Ecto neural progenitor cell (in vitro differentiated cells): ENCODE measurements at regions not wholly inside any gene's neighbourhood (a gene's known extent, or its start where the extent isn't known, plus 50 kb on each side); places are given as distances from the start of the nearest gene placed in this dataset.
"Not testable (repeated sequence)": the region's sequence is repeated elsewhere in the genome, so short reads cannot be mapped to it uniquely, and the experiment has no call there.

Experiments
- DNase-seq: peaks from one replicate; pipeline ENCODE4 v3.0.0-alpha.2; 2018; ENCODE audit warnings: low spot score

- DNase-seq: no peak
These were observed 644.9 kb upstream of the FOXG1 start for GRCh38 chr14:28121512-28122297.

- DNase-seq: no peak
These were observed 635.8 kb upstream of the FOXG1 start for GRCh38 chr14:28130610-28131284.

DNA sequence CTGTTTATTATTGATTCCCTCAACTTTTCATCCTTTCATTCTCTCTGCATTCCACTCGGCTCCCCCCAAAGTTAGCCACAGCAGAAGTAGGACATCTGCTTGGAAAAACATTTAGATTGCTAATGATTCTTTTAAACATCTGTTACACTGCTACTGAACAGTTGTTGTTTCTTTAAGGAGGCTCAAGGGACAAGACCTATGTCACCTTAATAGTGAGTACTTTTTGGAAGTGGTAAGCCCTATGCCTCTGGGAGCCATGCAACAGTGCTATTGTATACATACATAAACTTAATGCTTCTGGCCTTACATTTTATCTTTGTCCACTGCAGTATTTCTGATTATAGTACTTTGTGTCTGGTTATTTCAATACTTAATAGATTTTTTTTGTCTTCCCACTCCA is 628.2 kb upstream of the FOXG1 start:
- DNase-seq: no peak

DNA sequence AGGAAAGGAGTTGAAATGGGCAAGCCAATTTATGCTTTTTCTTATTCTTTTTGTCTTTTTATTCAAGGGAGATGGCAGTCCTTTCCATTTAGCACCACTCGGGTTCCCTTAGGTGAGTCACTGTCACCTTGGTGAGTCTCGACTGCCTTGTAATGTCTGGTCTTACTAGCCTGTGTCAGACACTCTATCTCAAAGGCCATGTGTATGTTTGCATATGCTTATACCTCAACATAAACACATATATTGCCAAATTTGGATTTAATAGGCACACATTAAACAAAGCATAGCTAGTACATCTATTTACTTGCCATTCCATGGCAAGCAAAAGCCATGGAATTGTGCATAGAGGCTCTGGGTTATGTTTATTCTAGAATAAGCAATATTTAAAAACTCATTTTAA is 624.9 kb upstream of the FOXG1 start:
- DNase-seq: no peak

GRCh38 chr14:28142400-28143015 is 624.1 kb upstream of the FOXG1 start:
- DNase-seq: no peak

- no peak for DNase-seq
These were observed 623.3 kb upstream of the FOXG1 start for GRCh38 chr14:28143316-28143715.

GRCh38 chr14:28151926-28152325 is 614.7 kb upstream of the FOXG1 start:
- DNase-seq: no peak

DNA sequence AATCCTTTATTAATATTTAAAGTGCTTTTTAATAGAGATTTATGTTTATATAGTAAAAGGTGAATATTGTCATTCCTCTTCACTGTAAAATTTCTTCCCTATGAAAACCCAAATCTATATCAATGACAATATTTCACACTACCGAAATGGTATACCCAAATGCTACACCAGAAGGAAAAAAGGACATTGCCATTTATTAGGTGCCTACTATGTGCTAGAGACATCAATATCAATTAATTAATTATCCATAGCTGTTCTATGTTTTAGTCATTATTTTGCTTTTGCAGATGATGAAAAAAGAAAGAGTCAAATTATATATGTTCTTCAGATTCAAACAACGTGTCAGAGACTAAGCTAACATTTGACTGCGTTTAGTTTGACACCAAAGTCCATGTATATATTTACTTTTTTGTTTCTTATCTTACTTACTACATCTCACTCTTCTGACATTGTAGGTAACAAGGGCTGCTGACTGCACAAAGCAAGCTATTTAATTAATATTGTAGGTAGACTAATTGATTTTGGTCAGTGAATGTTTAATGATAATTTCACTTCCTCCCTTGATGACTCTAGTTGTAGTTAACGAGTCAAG is 614.0 kb upstream of the FOXG1 start:
- DNase-seq: no peak

DNA sequence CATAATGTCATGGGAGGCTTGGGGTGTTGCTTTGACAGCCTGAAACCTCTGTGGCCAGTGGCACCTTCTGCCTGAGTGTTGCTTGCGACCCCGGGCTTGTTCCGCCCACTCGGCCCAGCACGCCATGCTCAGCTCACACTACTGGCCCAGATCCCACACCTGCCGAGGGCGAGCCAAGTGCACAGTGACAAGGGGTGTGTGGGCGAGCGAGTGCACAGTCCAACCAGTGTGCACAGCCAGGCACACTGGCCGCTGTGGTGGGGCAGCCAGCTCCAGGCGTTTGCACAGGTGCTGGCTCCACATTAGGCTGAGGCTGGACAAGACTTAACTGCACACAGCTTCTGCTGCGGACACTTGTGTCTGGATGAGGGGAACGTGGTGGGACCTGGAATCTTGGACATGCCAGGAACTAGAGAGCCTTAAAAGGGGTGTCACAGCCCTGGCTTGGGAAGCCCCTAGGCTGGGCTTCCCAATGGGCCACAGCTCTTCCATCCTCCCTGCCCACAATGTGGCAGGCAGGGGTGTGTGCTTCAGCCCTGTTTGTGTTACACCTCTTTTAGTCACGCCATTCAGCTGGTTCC is 609.2 kb upstream of the FOXG1 start:
- DNase-seq: no peak

- no peak for DNase-seq
These were observed 608.4 kb upstream of the FOXG1 start for GRCh38 chr14:28157887-28158791.

- no peak for DNase-seq
These were observed 605.5 kb upstream of the FOXG1 start for GRCh38 chr14:28161040-28161439.

DNA sequence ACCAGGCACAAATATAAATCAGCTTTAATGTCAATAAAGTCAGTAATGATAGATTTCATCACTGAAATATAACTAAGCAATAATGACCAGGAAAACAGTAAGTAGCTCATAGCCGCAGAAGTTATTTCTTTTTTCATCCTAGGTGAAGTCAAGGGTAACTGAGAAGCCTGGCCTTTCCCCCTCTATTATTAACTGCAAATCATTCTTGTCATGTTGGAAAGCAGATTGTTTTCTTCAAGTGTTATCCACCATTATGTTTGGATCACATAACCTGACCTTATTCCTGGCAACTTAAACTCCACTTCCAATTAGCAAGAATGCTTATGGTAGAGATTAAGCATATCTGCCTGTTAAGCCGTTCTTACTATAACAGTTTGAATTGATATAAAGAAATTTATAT is 603.4 kb upstream of the FOXG1 start:
- DNase-seq: no peak

DNA sequence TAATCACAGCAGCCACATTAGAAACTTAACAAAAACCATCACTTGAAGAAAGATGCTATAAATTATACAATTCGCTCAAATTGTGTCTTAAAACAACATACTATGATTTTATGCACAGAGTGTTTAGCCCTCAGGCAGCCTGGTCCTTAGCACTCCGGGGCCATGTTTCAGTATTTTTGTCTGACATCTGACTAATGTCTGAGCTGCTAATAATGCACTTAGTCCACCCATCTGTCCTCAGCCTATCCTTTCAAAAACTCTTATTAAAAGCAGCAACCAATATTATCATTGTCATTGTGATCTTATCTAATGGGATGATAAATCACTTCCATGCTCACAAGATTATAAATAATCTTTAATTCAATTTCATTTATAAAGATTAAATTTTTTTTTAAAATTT is 602.7 kb upstream of the FOXG1 start:
- DNase-seq: no peak

DNA sequence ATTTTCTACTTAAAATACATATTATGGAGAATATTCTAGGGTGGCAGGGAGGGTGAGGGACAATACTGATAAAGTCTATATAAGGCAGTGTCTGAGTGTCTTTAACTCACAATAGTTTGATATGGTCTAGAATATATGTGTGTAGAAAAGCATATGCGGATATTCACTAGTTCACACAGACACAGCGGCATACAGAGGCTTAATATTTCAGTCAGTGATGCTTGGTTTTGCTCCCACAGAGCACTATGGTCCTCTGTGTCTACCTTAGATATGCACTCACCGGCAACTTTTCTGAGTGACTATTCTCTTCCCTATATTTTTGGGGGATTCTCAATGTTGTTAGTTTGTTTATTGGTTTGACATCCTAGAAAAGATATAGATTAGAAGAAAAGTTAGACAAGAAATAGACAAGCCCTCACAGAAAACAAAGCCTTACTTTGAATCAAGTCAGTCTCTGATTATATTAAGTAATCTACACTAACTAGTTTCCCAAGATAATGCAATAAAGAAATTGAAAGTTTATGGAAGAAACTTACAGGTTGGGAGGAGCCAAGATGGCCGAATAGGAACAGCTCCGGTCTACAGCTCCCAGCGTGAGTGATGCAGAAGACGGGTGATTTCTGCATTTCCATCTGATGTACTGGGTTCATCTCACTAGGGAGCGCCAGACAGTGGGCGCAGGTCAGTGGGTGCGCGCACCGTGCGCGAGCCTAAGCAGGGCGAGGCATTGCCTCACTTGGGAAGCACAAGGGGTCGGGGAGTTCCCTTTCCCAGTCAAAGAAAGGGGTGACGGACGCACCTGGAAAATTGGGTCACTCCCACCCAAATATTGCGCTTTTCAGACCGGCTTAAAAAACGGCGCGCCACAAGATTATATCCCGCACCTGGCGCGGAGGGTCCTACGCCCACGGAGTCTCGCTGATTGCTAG is 578.4 kb upstream of the FOXG1 start:
- not testable (repeated sequence) for DNase-seq

DNA sequence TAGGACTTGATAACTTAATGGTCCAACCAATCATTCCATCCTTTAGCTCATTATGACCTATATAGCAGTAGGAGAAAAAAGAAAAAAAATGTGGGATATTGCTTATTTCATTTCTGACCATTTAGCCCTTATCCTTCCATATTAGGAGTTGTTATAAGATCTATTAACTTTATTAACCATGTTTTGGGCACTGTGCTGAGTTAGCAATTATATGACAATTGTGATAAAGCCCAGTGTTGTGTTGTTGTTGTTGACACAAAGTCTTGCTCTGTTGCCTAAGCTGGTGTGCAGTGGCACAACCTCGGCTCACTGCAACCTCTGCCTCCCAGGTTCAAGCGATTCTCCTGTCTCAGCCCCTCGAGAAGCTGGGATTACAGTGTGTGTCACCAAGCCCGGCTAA is 569.7 kb upstream of the FOXG1 start:
- DNase-seq: no peak

- no peak for DNase-seq
These were observed 546.2 kb upstream of the FOXG1 start for GRCh38 chr14:28220391-28220790.

DNA sequence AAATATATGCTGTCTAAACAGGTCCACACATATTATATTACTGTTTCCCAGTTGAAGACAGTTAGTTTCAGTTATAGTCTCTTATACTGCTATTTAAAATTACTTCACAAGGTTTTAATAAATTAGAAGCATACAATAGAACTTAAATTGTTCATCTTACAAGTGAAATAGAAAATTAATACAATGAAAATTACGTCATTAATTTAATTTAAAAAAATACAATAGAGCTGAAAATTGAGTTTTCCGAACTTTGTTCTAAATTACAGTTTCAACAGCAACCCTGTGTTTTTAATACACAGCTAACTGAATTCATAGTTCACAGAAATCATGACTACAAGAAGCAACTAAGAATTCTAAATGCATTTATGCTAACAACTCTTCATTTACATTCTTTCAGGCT is 525.7 kb upstream of the FOXG1 start:
- DNase-seq: no peak

DNA sequence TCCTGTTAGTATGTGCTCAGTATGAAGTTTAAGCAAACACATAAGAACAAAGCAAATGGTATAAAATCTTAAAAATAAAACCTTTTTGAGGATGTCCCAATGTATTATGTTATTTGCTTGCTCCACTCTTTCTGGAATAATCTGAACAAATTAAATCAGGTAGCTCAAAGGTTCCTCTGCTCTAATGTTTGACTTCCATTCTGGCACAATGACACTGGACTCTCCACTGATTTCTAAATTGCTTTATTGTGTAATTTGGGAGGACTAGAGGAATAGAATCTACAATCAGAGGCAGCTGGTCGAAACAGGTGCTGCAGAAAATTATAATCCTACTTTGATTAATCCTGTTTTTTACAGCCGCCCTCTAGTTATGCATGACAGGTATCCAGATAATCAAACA is 523.7 kb upstream of the FOXG1 start:
- no peak for DNase-seq

DNA sequence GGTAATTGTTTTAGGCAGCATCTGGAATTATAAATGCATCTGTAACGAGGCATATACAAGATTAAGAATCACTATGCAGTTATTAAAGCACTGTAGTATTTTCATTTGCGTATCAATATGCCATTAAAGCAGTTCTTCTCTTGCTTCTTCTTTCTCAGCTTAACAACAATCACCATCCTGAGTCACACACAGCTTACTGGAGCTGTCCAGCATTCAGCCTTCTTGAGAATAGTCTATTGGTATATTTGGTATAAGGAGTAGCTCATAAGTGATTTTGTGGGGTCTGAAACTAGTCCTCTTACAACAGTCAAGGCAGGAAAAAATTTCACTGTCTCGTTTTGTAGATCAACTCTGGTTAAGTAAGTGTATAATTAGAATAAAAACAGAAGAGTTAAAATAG is 523.0 kb upstream of the FOXG1 start:
- DNase-seq: no peak

DNA sequence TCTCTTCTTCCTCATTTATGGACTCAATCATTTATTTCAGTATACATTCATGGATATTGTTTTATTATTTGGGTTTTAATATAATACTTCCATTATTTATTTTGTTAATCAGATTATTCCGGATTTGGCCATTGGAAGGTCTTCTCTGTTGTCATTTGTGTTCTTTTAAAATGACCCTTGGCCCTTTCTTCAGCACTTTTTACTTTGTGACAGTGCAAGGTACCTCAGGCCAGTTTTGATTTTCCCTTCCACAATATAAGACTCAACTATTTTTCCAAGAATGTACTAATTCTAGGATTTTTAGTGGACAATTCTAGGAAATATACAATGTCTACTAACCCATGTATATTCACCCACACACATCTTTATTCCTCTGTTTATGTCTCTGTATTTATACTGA is 521.4 kb upstream of the FOXG1 start:
- DNase-seq: no peak
